BJ (cell line): ENCODE measurements at regions not wholly inside any gene's neighbourhood (a gene's known extent, or its start where the extent isn't known, plus 50 kb on each side); places are given as distances from the start of the nearest gene placed in this dataset.

Experiments used
- CTCF ChIA-PET: fragments of 350-600 bp; formaldehyde crosslinking; extraction: SDS; loops from one replicate; lab custom pipeline; 2021; ENCODE audit warnings: antibody characterized with exemption, inconsistent platforms; lab: Yijun Ruan, JAX
- POLR2A ChIA-PET: fragments of 300-600 bp; sonication (Branson Sonifier 250); formaldehyde crosslinking; extraction: SDS; loops from one replicate; lab custom pipeline; 2021; ENCODE audit warnings: antibody characterized with exemption; lab: Charles Lee
- DNase-seq: peaks from one replicate; pipeline ENCODE4 v3.0.0-alpha.2; 2011; ENCODE audit warnings: low read depth
- H3K27me3 ChIP-seq: 2 replicates; pipeline ENCODE4 v1.6.0; 2011; ENCODE audit warnings: low read length; ENCODE audit not compliant: control insufficient read depth, insufficient read depth
- H3K36me3 ChIP-seq: 2 replicates; pipeline ENCODE4 v1.5.1; 2011; ENCODE audit warnings: low read length; ENCODE audit not compliant: control insufficient read depth, insufficient read depth
- H3K4me3 ChIP-seq: 2 replicates; pipeline ENCODE4 v1.5.1; 2011; ENCODE audit warnings: low read depth, mild to moderate bottlenecking, control low read depth, low read length
- CTCF ChIP-seq: IDR thresholded peaks from 2 replicates; pipeline ENCODE4 v1.5.1; 2011; ENCODE audit warnings: low read depth, mild to moderate bottlenecking, control low read depth, inconsistent platforms, low read length, moderate library complexity; ENCODE audit not compliant: insufficient read depth

- H3K4me3 ChIP-seq = no peak overlapping the region
- no peaks in the 10 kb centered on the region for H3K36me3 ChIP-seq
- DNase-seq = no peak
- H3K27me3 ChIP-seq = no peaks in the 10 kb centered on the region
- CTCF ChIA-PET = no interaction called here
- no peak for TF ChIP-seq CTCF
- POLR2A ChIA-PET = no interaction called here
Observed at GRCh38 chr5:13460587-13460986, 483.9 kb downstream of the DNAH5 start.

DNA sequence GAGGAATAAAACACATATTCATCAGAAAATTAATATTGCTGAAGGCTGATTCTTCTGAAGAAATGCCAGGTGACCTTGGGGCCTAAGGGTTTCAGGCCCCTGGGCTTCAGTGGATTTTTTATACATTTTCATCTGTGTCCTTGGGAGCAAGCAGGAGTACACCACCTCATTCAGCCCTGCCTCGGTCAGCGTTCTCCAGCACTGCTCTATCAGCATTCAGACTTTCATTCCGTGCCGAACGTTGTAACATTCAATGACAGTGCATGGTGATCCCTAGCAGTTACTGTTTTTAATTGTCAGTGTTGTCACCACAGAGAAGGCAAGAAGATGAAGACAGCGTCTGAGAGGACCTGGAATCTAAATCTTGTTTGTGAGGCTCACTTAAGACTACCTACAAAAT, 490.4 kb downstream of the DNAH5 start:
- ChIA-PET POLR2A (no interaction called here), CTCF (no interaction called here)
- Histone ChIP-seq H3K4me3 (no peak overlapping the region), H3K27me3 (no peaks in the 10 kb centered on the region), H3K36me3 (no peaks in the 10 kb centered on the region)
- no peak for DNase-seq
- no peak for TF ChIP-seq CTCF

GRCh38 chr5:13448843-13449242, 495.6 kb downstream of the DNAH5 start:
- Histone ChIP-seq H3K36me3 (no peaks in the 10 kb centered on the region), H3K27me3 (no peaks in the 10 kb centered on the region), H3K4me3 (no peak overlapping the region)
- DNase-seq = no peak
- TF ChIP-seq CTCF = no peak
- POLR2A ChIA-PET = no interaction called here
- CTCF ChIA-PET = no interaction called here

DNA sequence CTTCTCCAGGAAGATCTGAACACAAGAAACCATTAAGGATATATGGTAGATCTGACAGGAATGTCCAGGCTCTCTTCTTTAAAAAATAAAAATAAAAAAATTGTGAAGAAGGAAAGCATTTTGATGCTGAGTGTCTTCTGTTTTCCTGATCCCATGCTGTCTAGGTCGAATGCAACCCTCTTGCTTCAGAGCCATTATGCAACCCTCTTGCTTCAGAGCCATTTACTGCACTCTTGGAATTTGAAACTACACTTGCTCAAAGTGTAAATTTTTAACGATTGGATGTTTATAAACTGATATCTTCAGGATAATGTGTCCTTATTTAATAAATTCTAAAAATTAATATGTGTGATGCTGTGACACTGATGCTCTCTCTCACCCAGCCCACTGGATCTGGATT, 505.1 kb downstream of the DNAH5 start:
- no peak for TF ChIP-seq CTCF
- ChIA-PET CTCF (no interaction called here), POLR2A (no interaction called here)

GRCh38 chr5:13427827-13428557, 516.5 kb downstream of the DNAH5 start:
- no peak for DNase-seq
- no peak overlapping the region for H3K4me3 ChIP-seq
- no peaks in the 10 kb centered on the region for H3K36me3 ChIP-seq
- ChIA-PET CTCF (no interaction called here), POLR2A (no interaction called here)
- TF ChIP-seq CTCF = no peak
- H3K27me3 ChIP-seq = no peaks in the 10 kb centered on the region

More for the DNA sequence above, 505.1 kb downstream of the DNAH5 start:
- DNase-seq = no peak
- Histone ChIP-seq H3K36me3 (no peaks in the 10 kb centered on the region), H3K4me3 (no peak overlapping the region), H3K27me3 (no peaks in the 10 kb centered on the region)
